ENCODE measurements at regions not wholly inside any gene's neighbourhood (a gene's known extent, or its start where the extent isn't known, plus 50 kb on each side); places are given as distances from the start of the nearest gene placed in this dataset.
"Not testable (repeated sequence)": the region's sequence is repeated elsewhere in the genome, so short reads cannot be mapped to it uniquely, and the experiment has no call there.

DNA sequence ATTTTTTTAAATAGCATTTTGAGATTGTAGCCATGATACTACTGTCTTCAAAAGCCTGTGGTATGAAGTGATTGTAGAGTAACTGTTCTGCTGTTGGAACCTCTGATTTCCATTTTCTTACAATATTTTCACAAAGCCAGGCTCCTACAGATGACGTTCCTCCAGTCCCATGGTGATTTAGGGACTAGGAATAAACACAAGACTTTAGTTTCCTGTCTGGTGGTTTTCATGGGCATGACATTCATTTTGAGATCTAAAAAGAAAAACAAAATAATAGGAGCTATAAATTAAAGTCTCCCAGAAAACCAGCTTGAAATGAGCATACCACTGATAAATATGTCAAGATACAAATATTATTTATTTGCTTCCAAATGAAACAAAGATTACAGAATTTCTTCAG is 1223.5 kb upstream of the CELF4 start:
- no peak for DNase-seq (ENCODE audit: low read depth)
- no peak overlapping the region for H3K4me3 ChIP-seq (ENCODE audit: low read depth, low read length)
- TF ChIP-seq MYC (IDR thresholded peaks at IDR 0.05; ENCODE audit: low read depth, low read length) (no peak), POLR2A (IDR thresholded peaks at IDR 0.05; ENCODE audit: extremely low read depth, insufficient read length) (no peak)
- TF ChIP-seq, protein P1, sequence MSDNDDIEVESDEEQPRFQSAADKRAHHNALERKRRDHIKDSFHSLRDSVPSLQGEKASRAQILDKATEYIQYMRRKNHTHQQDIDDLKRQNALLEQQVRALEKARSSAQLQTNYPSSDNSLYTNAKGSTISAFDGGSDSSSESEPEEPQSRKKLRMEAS (IDR thresholded peaks at IDR 0.05; ENCODE audit: low read depth, low read length) = no peak
- TF ChIP-seq, protein P2, sequence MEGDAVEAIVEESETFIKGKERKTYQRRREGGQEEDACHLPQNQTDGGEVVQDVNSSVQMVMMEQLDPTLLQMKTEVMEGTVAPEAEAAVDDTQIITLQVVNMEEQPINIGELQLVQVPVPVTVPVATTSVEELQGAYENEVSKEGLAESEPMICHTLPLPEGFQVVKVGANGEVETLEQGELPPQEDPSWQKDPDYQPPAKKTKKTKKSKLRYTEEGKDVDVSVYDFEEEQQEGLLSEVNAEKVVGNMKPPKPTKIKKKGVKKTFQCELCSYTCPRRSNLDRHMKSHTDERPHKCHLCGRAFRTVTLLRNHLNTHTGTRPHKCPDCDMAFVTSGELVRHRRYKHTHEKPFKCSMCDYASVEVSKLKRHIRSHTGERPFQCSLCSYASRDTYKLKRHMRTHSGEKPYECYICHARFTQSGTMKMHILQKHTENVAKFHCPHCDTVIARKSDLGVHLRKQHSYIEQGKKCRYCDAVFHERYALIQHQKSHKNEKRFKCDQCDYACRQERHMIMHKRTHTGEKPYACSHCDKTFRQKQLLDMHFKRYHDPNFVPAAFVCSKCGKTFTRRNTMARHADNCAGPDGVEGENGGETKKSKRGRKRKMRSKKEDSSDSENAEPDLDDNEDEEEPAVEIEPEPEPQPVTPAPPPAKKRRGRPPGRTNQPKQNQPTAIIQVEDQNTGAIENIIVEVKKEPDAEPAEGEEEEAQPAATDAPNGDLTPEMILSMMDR (IDR thresholded peaks at IDR 0.05; ENCODE audit: low read depth, low read length) = no peak

DNA sequence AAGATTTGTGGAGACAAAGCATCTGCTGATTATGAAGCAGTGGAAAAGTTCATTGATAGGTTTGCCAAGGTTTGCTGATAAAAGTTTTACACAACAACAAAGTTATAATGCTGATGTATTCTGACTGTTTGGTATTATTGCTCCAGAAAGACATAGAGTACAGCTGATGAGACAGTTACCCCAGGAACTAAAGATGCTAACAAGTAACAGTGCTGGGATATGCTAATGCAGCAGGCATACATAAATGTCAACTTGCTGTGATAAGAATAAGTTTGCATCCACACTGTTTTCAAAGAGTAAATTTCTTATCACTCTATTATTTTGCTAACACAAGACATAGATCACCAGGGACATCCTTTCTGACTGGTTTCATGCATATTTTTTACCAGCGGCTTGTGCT is 1221.3 kb upstream of the CELF4 start:
- no peak for DNase-seq (ENCODE audit: low read depth)
- TF ChIP-seq, protein P2 (IDR thresholded peaks at IDR 0.05; ENCODE audit: low read depth, low read length) = no peak
- TF ChIP-seq MYC (IDR thresholded peaks at IDR 0.05; ENCODE audit: low read depth, low read length) (no peak), POLR2A (IDR thresholded peaks at IDR 0.05; ENCODE audit: extremely low read depth, insufficient read length) (no peak)
- TF ChIP-seq, protein P1 (IDR thresholded peaks at IDR 0.05; ENCODE audit: low read depth, low read length) = no peak
- no peak overlapping the region for H3K4me3 ChIP-seq (ENCODE audit: low read depth, low read length)

DNA sequence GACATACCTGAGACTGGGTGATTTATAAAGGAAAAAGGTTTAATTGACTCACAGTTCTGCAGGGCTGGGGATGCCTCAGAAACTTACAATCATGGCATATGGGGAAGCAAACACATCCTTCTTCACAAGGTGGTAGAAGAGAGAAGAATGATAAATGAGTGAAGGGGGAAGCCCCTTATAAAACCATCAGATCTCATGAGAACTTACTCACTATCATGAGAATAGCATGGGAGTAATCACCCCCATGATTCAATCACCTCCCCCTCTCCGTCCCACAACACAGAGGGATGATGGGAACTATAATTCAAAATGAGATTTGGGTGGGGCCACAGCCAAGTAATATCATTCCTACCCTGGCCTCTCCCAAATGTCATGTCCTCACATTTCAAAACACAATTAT is 1206.0 kb upstream of the CELF4 start:
- not testable (repeated sequence) for H3K4me3 ChIP-seq (ENCODE audit: low read depth, low read length)

DNA sequence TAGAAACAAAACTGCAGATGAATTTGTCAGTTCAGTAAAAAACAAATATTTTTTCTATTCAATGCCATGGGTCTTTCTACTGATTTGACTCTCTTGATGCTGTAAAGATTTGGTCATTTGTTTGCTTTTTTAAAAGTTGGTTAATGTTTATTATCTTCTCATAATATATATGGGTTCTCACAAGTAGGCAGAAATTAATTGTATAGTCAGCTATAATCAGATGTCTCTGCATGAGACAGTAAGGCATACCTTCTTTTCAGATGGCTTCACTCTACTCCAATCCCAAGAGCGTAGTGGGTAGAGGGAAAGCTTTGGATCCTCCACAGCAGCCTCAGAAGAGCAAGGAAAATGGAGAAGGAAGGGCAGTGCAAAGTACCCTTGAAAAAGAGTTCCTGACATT is 1202.9 kb upstream of the CELF4 start:
- TF ChIP-seq MYC (IDR thresholded peaks at IDR 0.05; ENCODE audit: low read depth, low read length) (no peak), POLR2A (IDR thresholded peaks at IDR 0.05; ENCODE audit: extremely low read depth, insufficient read length) (no peak)
- TF ChIP-seq, protein P1 (IDR thresholded peaks at IDR 0.05; ENCODE audit: low read depth, low read length) = no peak
- TF ChIP-seq, protein P2 (IDR thresholded peaks at IDR 0.05; ENCODE audit: low read depth, low read length) = no peak
- DNase-seq (ENCODE audit: low read depth) = no peak
- H3K4me3 ChIP-seq (ENCODE audit: low read depth, low read length) = no peak overlapping the region

More for the DNA sequence above, 1206.0 kb upstream of the CELF4 start:
- DNase-seq (ENCODE audit: low read depth) = not testable (repeated sequence)

DNA sequence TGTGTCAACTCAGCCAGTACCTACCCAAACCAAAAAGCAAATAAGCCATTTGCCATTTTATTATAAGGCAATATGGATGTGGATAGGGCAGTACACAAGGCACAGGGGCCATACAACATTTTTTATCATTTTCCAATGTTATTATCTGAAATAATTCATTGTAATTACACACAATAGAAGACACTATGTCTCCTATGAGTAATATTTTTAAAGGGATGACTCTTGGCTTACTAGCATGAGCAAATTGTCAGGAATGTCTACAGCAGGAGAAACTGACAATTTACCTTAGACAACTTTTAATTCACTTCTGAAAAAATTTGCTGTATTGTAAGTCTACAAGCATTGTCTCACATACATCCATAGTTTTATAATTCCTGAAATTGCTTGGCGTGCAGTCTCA is 1193.9 kb upstream of the CELF4 start:
- TF ChIP-seq POLR2A (IDR thresholded peaks at IDR 0.05; ENCODE audit: extremely low read depth, insufficient read length) = no peak
- TF ChIP-seq, protein P2 (IDR thresholded peaks at IDR 0.05; ENCODE audit: low read depth, low read length) = no peak
- no peak for TF ChIP-seq MYC (IDR thresholded peaks at IDR 0.05; ENCODE audit: low read depth, low read length)
- TF ChIP-seq, protein P1 (IDR thresholded peaks at IDR 0.05; ENCODE audit: low read depth, low read length) = no peak
- no peak for DNase-seq (ENCODE audit: low read depth)
- H3K4me3 ChIP-seq (ENCODE audit: low read depth, low read length) = no peak overlapping the region

DNA sequence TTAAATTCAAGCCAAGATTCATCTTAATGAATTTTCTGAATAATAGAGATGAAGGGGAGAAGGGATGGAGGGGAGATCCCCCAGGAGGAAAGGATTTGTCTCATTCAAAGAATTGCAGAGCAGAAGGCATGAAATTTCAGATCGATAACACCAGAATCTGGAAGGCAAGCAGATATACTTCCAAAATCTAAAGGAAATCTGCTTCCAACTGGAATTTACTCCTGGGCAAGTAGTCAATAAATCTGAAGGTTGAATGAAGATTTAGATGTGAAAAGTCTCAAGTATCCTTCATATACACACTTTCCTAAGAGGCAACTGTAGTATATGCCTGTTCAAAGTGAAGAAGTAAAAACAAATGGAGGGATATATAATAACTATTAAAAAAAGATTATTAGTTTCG is 1190.8 kb upstream of the CELF4 start:
- DNase-seq (ENCODE audit: low read depth) = no peak
- H3K4me3 ChIP-seq (ENCODE audit: low read depth, low read length) = no peak overlapping the region
- TF ChIP-seq, protein P2 (IDR thresholded peaks at IDR 0.05; ENCODE audit: low read depth, low read length) = no peak
- TF ChIP-seq POLR2A (IDR thresholded peaks at IDR 0.05; ENCODE audit: extremely low read depth, insufficient read length) = no peak
